GM12865 (cell line): ENCODE measurements at regions not wholly inside any gene's neighbourhood (a gene's known extent, or its start where the extent isn't known, plus 50 kb on each side); places are given as distances from the start of the nearest gene placed in this dataset.

Source experiments
- DNase-seq: peaks from one replicate; pipeline ENCODE4 v3.0.0; 2010; ENCODE audit warnings: low read depth
- H3K4me3 ChIP-seq: 2 replicates; pipeline ENCODE4 v1.5.1; 2011; ENCODE audit warnings: mild to moderate bottlenecking, low read depth, low read length, control low read depth
- CTCF ChIP-seq: IDR thresholded peaks from 2 replicates; pipeline ENCODE4 v1.5.1; 2011; ENCODE audit warnings: low read length, control low read depth, low read depth, inconsistent platforms; ENCODE audit not compliant: insufficient read depth; ENCODE audit errors: missing control alignments

DNA sequence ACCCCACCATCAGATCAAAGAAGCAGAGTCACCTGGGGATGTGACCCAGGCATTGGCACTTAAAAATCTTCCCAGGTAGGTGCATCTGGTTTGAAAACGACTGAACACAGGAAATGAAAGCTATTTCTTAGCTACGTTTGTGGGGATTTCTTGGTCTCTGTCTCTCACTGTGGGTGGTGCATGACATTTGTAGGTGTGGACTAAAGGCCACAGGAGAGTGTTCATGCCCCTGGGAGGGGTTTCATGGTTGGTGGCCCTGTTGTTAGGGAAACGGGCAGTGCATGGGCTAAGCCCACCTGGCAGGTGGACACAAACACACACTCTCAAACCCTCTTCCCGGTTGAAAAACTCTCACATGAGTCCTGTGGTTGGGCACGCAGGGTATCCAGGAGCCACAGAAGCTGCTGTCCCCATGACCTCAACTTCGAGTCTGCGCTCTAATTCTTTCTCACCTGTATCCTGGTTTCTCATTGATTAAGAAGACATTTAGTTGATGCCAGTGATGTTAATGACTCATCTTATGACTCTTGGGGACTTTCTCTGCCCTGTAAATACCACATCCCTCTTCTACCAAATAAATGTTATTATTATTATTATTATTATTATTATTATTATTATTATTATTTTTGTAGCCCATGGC is 119.4 kb downstream of the MRPS6 start:
- TF ChIP-seq CTCF, result no peak
- DNase-seq, result peak; percentile 47
- H3K4me3 ChIP-seq, result no peak overlapping the region

DNA sequence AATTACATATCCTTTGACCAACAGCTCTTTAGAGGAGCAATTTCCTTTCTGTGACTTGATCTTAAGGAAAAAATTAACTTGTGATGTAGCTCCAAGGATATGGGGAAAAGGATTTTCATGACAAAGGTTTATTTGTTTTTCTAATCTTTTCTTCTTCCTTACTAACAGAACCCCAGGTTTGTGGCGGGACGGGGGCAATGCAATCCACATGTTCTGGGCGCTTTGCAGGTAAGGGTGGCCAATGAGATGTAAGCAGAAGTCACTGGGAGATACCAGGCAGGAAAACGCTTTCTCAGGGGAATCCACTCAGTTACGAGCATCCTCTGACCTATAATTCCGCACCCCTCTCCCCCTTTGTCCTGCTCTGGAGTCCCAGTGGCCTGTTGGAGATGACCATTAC is 122.0 kb downstream of the MRPS6 start:
- DNase-seq, result no peak
- H3K4me3 ChIP-seq, result no peak overlapping the region
- TF ChIP-seq CTCF, result no peak

- no peak for TF ChIP-seq CTCF
- DNase-seq, result no peak
- no peak overlapping the region for H3K4me3 ChIP-seq
Observed at GRCh38 chr21:34196996-34197395, 123.6 kb downstream of the MRPS6 start.

- no peak overlapping the region for H3K4me3 ChIP-seq
- no peak for TF ChIP-seq CTCF
- DNase-seq, result no peak
Observed at GRCh38 chr21:34197561-34197960, 124.2 kb downstream of the MRPS6 start.

DNA sequence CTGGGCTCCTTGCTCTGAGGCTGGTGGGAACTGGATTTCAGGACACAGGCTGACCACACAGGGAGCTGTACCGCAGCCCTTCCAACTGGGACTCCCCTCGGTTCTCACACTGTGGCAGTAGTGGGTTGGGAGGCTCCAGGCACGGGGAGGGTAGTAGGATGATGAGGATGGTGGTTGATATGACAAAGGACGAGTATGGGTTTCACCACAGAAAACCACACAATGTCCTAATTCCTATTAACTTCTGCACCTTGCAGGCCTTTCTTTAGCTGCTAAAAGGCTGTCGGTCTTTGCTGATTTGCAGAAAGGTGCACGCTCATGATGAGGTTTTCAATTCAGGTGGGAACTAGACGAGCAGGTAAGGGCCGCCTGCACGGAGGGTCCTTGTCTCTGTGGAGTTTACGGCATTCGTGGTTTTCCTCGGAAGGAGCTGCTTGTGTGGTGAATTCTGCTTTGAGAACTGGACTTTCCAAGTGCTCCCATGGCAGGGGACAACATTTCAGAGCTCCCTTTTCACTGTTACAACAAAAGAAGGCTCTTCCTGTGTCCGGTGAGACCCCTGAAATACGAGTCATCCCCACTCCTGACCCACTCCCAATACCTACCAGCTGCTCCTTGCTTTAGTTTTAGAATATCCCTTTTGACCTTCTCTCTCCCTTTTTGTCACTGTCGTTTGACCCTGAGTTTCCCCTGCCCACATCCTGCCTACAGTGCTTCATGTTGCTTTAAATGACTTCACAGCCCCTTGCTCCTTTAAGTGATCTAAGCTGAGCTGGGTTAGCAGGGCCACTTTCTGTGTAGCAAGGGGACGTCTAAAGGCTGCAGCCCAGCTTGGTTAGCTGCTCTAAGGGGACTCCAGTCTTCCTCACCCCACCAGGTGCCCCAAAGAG is 125.1 kb downstream of the MRPS6 start:
- TF ChIP-seq CTCF, result no peak
- peak; percentile 47 for DNase-seq
- H3K4me3 ChIP-seq, result no peak overlapping the region

DNA sequence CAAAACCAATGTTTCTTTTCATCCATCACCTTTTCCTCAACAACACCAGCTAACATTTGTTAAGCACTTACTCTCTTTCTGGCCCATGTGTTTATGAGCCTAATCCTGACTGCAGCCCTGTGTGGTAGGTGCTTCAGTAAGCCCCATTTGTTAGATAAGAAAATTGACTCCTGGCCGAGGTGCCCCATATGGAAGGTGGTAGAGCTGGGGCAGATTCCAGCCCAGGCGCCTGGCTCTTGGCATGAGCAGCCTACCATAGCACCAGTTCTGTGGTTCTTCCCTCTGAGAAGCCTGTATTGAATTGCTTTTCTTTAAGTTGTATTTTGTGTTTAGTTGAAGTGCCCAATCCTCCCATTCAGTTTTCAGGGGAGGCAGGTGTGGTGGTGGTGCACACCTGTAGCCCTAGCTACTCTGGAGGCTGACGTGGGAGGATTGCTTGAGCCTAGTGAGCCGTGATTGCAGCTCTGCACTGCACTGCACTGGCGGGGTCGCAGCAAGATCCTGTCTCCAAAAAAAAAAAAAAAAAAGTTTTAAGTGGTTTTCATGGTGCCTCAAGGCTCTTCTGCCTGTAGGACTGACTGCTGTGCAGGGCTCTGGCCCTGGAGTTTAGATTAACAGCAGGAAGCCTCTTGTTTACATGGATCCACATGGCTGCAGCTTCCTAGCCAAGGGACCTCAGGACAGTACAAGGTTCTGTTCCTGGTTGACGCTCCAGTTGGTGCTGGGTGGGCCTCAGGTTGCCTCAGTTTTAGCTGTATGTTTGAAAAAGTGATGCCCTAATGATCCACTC is 125.9 kb downstream of the MRPS6 start:
- no peak for TF ChIP-seq CTCF
- DNase-seq, result no peak
- no peak overlapping the region for H3K4me3 ChIP-seq
